GM12875 (cell line): ENCODE measurements at regions not wholly inside any gene's neighbourhood (a gene's known extent, or its start where the extent isn't known, plus 50 kb on each side); places are given as distances from the start of the nearest gene placed in this dataset.

Source experiments
- H3K4me3 ChIP-seq: one replicate; pipeline ENCODE4 v1.5.1; 2011; ENCODE audit warnings: low read depth, low read length, control low read depth
- CTCF ChIP-seq: IDR thresholded peaks from 2 replicates; pipeline ENCODE4 v1.5.1; 2011; ENCODE audit warnings: low read depth, mild to moderate bottlenecking, control low read depth, inconsistent platforms, low read length, moderate library complexity, borderline replicate concordance; ENCODE audit not compliant: insufficient read depth

- H3K4me3 ChIP-seq = no peak overlapping the region
- TF ChIP-seq CTCF = no peak
These were observed 114.5 kb upstream of the NCOR2 start for GRCh38 chr12:124681779-124682391.

GRCh38 chr12:124680863-124681778 is 113.7 kb upstream of the NCOR2 start:
- no peak overlapping the region for H3K4me3 ChIP-seq
- TF ChIP-seq CTCF = peak; percentile 34; the same call in 1 of the 2 replicates

GRCh38 chr12:124679533-124680371 is 112.3 kb upstream of the NCOR2 start:
- no peak for TF ChIP-seq CTCF
- H3K4me3 ChIP-seq = no peak overlapping the region

- no peak for TF ChIP-seq CTCF
- no peak overlapping the region for H3K4me3 ChIP-seq
These were observed 111.6 kb upstream of the NCOR2 start for GRCh38 chr12:124679047-124679446.

- TF ChIP-seq CTCF = no peak
These were observed 111.0 kb upstream of the NCOR2 start for GRCh38 chr12:124678421-124678893.

GRCh38 chr12:124677552-124678356 is 110.3 kb upstream of the NCOR2 start:
- no peak for TF ChIP-seq CTCF
- no peak overlapping the region for H3K4me3 ChIP-seq

More at GRCh38 chr12:124678421-124678893, 111.0 kb upstream of the NCOR2 start:
- H3K4me3 ChIP-seq = no peak overlapping the region
